NCI-H82 treated with DMSO at 0.1 percent for 48 hours (cell line): ENCODE measurements at regions not wholly inside any gene's neighbourhood (a gene's known extent, or its start where the extent isn't known, plus 50 kb on each side); places are given as distances from the start of the nearest gene placed in this dataset.

Source experiments
- DNase-seq: peaks from one replicate; lab custom pipeline; 2025; ENCODE audit not compliant: unreplicated experiment; lab: John Stamatoyannopoulos, UW

DNA sequence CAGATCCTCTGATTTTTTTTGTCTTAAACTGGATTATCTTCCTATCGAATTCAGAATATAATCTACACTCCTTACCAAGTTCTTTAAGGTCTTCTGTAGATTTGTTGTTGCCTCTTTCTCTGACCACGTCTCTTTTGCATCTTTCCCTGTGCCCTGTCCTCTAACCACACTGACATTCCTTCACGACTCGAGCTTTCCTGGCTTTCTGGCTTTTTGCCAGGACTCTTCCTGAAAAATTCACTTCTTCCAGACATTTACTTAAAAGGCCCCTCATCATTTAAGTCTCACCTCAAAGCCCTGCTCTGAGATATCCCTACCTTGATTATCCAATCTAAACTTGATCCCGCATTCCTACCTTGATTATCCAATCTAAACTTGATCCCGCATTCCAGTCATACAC lies 422.3 kb upstream of the DCN start:
- DNase-seq, result no peak

DNA sequence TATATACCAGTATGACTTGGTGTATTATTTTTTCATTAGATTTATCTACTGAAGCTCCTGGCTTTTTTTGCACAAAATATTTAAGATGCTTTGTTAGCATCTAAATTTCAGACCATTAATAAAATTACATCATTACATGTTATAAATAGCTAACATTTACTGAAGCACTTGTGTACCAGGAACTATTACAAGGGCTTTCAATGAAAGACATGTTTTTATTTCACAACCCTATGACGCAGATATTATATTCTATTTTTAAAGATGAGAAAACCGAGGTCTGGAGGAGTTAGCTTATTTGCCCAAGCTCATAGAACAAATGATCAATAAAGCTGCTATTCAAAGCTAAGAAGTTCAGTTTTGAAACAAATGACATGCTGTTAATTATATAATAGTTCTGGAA lies 420.4 kb upstream of the DCN start:
- DNase-seq, result no peak

DNA sequence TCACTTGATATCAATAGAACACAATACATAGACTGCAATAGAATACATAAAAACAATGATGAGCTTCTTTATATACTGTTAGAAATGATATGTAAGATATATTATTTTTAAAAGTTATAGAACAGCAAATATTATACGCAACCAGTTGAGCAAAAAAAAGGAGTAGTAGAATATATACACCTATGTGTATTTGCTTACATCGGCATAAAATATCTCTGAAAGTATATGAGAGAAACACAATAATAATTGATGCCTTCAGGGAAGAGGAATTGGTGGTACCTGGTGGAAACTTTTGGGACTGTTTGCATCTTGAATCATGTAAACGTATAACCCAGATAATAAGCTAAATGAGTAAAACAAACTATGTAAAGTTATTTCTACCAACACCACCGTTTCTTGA lies 418.4 kb upstream of the DCN start:
- DNase-seq, result no peak

DNA sequence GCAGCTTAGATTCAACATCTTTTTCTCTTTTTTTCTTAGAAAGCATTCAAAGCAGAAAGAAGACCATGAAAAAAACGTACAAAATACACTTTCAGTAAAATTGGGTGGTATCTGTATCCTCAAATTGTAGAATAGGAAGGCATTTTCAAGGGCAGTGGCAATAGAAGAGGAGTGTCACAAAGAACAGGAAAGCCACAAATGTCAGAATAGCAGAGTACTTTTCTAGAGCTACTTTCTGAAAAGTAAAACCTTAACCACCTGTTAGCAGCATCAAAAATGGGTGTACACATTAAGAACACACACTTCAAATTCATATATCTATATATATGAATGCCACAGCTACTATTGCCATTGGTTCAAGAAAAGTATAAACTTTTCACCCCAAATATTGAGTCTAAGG lies 412.1 kb upstream of the DCN start:
- DNase-seq, result no peak

DNA sequence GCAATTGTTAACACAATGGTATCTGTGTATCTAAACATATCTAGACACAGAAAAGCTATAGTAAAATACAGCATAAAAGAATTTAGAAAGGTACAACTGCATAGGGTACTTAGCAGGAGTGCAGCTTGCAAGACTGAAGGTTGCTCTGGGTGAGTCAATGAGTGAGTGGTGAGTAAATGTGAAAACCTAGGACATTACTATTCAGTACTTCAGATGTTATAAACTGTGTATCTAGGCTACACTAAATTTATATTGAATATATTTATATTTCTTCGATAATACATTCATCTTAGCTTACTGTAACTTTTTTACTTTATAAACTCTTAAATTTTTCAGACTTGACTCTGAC lies 409.0 kb upstream of the DCN start:
- no peak for DNase-seq

GRCh38 chr12:91590966-91591638 lies 408.5 kb upstream of the DCN start:
- peak; percentile 91 for DNase-seq

DNA sequence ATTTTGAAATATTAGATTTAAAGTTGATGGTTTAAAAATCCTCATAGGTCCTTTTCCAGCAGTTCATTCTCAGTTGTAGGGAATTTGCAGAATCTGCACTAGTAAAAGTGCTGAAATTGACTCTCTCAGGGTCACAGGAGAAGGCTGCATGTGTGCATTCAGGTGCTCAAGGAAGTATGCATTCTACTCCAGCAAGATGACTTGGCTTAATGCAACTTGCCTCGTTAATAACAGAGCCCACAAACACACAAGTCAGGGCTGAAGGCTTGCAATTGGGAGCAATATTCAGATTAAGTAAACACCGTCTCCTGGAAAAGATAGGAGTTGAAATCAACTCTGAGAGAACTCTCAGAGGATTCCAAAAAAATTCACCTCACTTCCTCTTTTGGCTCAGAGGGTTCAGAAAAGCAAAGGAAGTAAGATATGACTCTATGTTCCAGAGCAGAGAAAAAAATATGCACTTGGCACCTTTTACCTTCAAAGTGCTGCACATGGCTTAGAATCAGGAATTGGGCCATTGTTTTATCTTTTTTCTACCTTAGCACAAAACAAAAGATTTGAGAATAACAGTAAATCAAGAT lies 406.3 kb upstream of the DCN start:
- DNase-seq, result no peak

GRCh38 chr12:91586015-91586414 lies 403.4 kb upstream of the DCN start:
- no peak for DNase-seq

DNA sequence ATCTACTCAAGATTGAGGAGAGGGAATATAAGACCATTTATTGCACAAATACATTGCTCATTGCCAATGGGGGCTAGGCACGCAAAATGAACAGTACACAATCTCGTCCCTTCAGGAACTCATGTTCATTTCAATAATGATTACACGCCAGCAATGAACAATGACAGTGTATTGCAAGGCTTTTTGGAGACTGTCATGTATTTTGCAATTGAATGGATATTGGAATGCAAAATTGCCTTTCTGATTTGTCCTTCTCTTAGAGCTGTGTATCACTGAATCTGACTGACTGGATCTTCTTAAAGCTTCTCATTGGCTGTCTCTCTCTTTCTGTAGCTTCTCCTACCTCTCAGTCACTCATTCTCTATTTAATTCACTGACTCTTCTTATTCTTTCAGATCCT lies 400.2 kb upstream of the DCN start:
- DNase-seq, result no peak

DNA sequence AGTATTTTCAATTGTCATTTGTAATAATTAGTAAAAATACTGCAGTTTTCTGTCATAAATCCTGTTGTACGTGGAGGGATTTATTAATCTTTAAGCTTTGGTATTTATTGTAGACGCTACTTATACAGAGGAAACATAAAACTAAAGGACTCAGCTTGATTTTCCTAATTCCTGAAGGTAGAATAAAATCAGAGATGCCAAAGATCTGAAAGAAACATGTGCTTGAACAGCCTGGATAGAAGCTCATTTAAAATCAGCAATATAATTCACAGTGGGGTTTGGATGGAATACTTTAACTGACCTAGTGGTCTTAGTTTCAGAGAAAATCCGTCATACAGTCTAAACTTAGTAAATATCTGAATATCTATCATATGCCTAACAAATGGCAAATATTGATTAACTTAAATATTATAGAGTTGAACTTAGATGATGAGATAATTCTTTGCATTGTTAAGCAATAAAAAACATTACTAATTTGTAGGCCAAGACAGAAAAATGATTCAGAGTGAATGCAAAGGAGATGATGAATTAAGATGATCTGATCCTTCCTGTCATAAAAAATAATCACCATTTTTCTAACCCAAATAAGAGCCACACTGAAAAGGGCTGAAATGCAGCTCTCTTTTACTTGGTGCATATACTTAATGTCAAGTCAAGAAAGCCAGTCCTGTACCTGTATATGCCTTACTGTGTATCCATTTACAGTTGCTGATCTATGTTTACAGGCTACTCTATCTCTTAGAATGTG lies 397.1 kb upstream of the DCN start:
- no peak for DNase-seq

DNA sequence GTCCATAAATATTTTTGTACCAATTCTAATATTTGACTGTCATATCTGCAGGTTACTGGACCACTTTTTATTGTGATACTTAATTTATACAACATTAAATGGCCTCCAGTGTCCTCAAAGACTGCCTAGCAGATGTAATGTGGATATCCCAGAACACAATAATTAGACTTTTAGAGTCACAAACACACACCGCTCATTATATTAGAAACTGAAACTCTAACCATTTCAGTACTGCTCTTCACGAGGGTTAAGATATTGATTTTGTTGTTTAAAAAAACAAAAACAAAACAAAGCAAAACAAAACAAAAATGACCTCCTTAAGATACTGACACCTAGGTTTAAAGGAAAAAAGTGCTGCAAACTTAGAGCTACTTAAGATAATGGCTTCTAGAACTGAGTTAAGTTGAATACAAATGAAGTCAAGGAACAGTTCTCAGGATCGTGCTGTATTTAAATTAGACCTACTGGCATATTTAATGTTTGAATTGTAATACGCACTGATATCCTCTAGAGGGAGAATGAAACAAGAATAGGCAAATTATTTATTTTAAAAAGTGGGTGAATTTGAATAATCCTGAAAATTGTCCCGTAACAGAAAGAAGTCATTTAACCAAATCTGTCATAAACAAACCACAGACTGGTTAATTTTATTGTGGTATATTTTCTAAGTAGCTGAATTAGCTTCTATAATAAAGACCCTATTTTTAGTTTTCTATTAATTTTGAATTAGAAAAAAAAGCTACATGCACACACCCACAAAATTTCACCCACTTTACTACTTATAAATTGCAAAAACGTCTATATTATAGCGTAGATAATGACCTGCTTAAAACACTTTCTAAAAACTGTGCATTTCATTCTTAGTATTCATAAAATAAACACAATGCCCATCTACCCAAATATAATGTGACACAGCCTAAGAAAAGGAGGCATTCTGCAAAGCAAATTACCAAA lies 395.2 kb upstream of the DCN start:
- no peak for DNase-seq

- DNase-seq, result no peak
Observed at GRCh38 chr12:91576432-91576831, 393.8 kb upstream of the DCN start.

- DNase-seq, result no peak
Observed at GRCh38 chr12:91575630-91576029, 393.0 kb upstream of the DCN start.

DNA sequence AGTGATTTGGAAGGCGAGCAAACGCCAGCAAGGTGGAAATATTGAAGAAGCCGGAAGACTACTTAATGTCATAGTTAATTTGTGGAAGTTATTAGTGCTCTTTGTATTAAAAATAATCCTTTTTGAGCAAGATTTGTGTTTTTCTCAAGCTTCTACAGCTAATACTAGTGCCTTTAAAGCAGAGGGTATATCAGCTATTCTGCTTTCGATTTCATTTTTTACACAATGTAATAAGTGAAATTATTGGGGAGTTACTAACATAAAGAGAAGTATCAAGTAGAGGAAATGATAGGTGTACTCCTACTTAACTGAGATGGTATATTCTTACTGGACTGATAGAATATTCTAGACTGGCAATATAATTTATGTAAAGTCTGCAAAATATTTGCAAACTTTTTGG lies 392.4 kb upstream of the DCN start:
- DNase-seq, result no peak

DNA sequence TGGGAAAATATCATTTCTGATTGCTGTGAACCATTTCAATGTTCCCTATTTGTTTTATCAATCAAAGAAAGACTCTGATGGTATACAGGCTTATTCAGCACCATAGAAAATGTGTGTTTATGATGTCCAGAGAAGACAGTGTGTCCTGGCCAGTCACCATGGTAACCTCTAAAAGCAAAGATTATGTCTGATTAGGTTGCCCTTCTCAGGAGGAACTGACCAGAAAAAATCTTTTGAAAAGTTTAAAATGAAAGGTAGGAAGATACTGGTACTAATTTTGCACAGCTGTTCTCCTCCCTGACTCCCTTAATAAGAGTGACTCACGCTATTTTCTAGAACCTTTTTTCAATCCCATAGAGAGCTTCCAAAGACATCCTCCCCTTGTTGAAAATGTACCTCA lies 391.8 kb upstream of the DCN start:
- DNase-seq, result no peak

GRCh38 chr12:91572869-91573268 lies 390.3 kb upstream of the DCN start:
- no peak for DNase-seq

- no peak for DNase-seq
Observed at GRCh38 chr12:91567100-91567485, 384.5 kb upstream of the DCN start.

- no peak for DNase-seq
Observed at GRCh38 chr12:91566328-91567099, 383.9 kb upstream of the DCN start.

DNA sequence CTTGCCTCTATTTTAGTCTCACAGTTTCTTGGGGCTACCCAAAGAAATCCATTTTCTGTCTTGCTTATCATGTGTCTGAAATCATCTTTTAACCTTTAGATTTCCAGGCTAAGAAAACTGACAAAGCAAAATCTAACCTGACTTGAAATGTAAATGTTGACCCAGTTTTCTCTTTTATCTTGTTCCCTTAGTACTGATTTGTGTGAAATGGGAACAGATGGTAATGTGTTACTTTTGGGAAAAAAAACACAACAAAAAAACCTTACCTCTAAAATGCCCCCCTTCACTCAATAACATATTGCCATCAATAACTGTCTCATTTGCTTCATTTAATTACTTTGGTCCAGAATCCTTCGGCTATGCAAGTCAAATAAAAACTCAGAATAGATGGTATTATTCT lies 383.2 kb upstream of the DCN start:
- no peak for DNase-seq

DNA sequence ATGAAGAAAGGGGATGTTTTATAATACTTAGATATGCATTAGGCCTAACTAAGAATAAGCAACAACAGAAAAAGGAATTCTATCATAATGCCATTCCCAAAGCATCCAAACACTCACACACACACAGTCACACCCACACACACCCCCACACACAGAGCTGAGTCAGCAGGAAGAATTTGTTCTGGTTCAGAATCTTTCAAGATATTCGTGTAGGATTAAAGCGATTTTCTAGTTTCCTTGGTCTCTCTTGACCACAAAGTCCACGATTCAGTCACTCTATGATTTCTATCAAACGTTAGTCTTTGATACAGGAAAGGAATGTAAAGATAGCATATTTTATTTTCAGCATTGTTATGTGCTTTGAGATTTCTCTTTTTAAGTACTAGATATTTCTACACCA lies 382.6 kb upstream of the DCN start:
- no peak for DNase-seq
